ENCODE measurements at regions not wholly inside any gene's neighbourhood (a gene's known extent, or its start where the extent isn't known, plus 50 kb on each side); places are given as distances from the start of the nearest gene placed in this dataset.

GRCh38 chr2:176967911-176968450 lies 244.6 kb upstream of the HNRNPA3 start:
- Histone ChIP-seq H3K9me3 (no peaks in the 10 kb centered on the region), H3K4me3 (no peak overlapping the region), H3K27me3 (peaks cover 0 to 62% (median 13%) of the 10 kb centered on the region in 7 donors), H3K4me1 (no peaks in the 10 kb centered on the region), H3K27ac (no peak overlapping the region), H3K36me3 (no peaks in the 10 kb centered on the region)
- no peak for DNase-seq
- TF ChIP-seq CTCF (IDR thresholded peaks at IDR 0.05) = no peak
- intact Hi-C loops (cut with DNase I) = no loop called here
- no peak for ATAC-seq

- WGBS, 2 donors = 68 to 75% methylated on average over 2 of the region's 2 CpGs
- no peak overlapping the region for H3K27ac ChIP-seq
- ATAC-seq = no peak
- TF ChIP-seq CTCF (IDR thresholded peaks at IDR 0.05) = no peak
- H3K4me1 ChIP-seq = no peaks in the 10 kb centered on the region
- H3K4me3 ChIP-seq = no peak overlapping the region
- no peak for DNase-seq
- no peaks in the 10 kb centered on the region for H3K36me3 ChIP-seq
- H3K9me3 ChIP-seq = no peaks in the 10 kb centered on the region
- H3K27me3 ChIP-seq = peaks cover 0 to 59% (median 5%) of the 10 kb centered on the region in 7 donors
- intact Hi-C loops (cut with DNase I) = no loop called here
Measured at GRCh38 chr2:176969642-176970359, 242.8 kb upstream of the HNRNPA3 start.

GRCh38 chr2:176976736-176977685 lies 235.6 kb upstream of the HNRNPA3 start:
- no peak for TF ChIP-seq CTCF (IDR thresholded peaks at IDR 0.05)
- Histone ChIP-seq H3K9me3 (no peaks in the 10 kb centered on the region), H3K4me3 (no peak overlapping the region), H3K36me3 (no peaks in the 10 kb centered on the region), H3K27me3 (peaks cover 0 to 30% (median 6%) of the 10 kb centered on the region in 7 donors), H3K27ac (no peak overlapping the region), H3K4me1 (no peaks in the 10 kb centered on the region)
- no peak for DNase-seq
- intact Hi-C loops (cut with DNase I) = no loop called here
- 65 to 69% methylated on average over 9 of the region's 9 CpGs for WGBS, 2 donors
- ATAC-seq = no peak

- no peak overlapping the region for H3K4me3 ChIP-seq
- 85 to 88% methylated on average over 2 of the region's 2 CpGs for WGBS, 2 donors
- H3K27ac ChIP-seq = no peak overlapping the region
- no peaks in the 10 kb centered on the region for H3K36me3 ChIP-seq
- intact Hi-C loops (cut with DNase I) = no loop called here
- no peak for ATAC-seq
- H3K4me1 ChIP-seq = no peaks in the 10 kb centered on the region
- H3K27me3 ChIP-seq = peaks cover 0 to 30% (median 12%) of the 10 kb centered on the region in 7 donors
- no peak for DNase-seq
- no peaks in the 10 kb centered on the region for H3K9me3 ChIP-seq
- TF ChIP-seq CTCF (IDR thresholded peaks at IDR 0.05) = no peak
Measured at GRCh38 chr2:176978921-176979320, 233.7 kb upstream of the HNRNPA3 start.

Data from heart right ventricle (tissue), 16 donors.